Left lung (tissue), 4 donors: ENCODE measurements at regions not wholly inside any gene's neighbourhood (a gene's known extent, or its start where the extent isn't known, plus 50 kb on each side); places are given as distances from the start of the nearest gene placed in this dataset.

Experiments used
- ATAC-seq: fragments of 200-7000 bp; cut with Tn5 transposase; one replicate; pipeline ENCODE4 v1.9.1; 2020; ENCODE audit warnings: moderate library complexity
- DNase-seq, 4 donors: peaks; one replicate each; pipeline ENCODE4 v3.0.0-alpha.2; 2013 to 2020
- H3K27ac ChIP-seq, 2 donors: fragments of 200-600 bp; sonication (generic) in 1 of 2; one replicate each; pipeline versions ENCODE4 v1.5.0 to v1.8.0; 2020 to 2021
- H3K27me3 ChIP-seq, 2 donors: fragments of 200-600 bp; sonication (generic) in 1 of 2; one replicate each; pipeline versions ENCODE4 v1.5.0 to v1.8.0; 2020 to 2021
- H3K36me3 ChIP-seq, 2 donors: fragments of 200-600 bp; sonication (generic) in 1 of 2; one replicate each; pipeline versions ENCODE4 v1.5.0 to v1.8.0; 2020 to 2021
- H3K4me1 ChIP-seq, 2 donors: fragments of 200-600 bp; one replicate each; pipeline ENCODE4 v1.8.0; 2021
- H3K4me3 ChIP-seq, 2 donors: fragments of 200-600 bp; sonication (generic) in 1 of 2; one replicate each; pipeline versions ENCODE4 v1.5.0 to v1.8.0; 2020 to 2021; ENCODE audit warnings: mild to moderate bottlenecking in 1 of 2
- H3K9me3 ChIP-seq, 2 donors: fragments of 200-600 bp; sonication (generic) in 1 of 2; one replicate each; pipeline versions ENCODE4 v1.5.0 to v1.8.0; 2020 to 2021
- intact Hi-C, 2 donors: fragments of 100-400 bp; cut with DNase I; formaldehyde crosslinking; loops; one replicate each; pipeline versions ENCODE4 v1.11.2 to v1.14.2; 2022
- TF ChIP-seq, protein P1 (sequence below), 2 donors: fragments of 200-600 bp; sonication (generic) in 1 of 2; IDR thresholded peaks; one replicate each; pipeline versions ENCODE4 v1.5.0 to v1.8.0; 2021; ENCODE audit warnings: antibody characterized with exemption in 2 of 2
- donor health status: DM: no; HTN: yes; CAD: no.
- donor health status: DM: no; HTN: no; CAD: no.

DNA sequence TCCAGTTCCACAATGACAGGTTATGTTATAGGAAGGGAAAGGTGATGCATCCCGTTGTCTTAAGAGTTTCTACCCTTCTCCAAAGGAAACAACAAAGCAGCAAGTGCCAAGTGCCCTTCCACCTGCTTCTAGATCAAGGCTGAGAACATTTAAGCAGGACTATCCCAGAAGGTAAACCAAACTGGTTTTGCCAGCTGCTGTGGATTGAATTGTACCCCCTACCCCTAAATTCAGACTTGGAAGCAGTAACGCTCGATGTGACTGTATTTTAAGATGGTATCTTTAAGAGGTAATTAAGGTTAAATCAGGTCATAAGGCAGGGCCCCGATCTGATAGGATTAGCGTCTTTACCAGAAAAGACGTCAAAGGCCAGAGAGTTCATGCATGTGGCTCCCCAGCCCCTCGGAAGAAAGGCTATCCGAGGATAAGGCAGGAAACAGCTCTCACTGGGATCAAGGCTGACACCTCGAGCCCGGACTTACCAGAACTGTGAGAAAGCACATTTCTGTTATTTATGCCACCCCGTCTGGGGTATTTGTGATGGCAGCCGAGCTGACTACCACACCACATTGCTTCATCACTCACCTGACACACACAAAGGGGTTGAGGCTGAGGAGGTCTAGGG is 179.1 kb upstream of the RAI14 start:
- H3K36me3 ChIP-seq, result no peaks in the 10 kb centered on the region
- no peak overlapping the region for H3K27ac ChIP-seq
- H3K9me3 ChIP-seq, result no peaks in the 10 kb centered on the region
- peaks cover 0 to 3% of the 10 kb centered on the region in 2 donors for H3K4me1 ChIP-seq
- TF ChIP-seq, protein P1, sequence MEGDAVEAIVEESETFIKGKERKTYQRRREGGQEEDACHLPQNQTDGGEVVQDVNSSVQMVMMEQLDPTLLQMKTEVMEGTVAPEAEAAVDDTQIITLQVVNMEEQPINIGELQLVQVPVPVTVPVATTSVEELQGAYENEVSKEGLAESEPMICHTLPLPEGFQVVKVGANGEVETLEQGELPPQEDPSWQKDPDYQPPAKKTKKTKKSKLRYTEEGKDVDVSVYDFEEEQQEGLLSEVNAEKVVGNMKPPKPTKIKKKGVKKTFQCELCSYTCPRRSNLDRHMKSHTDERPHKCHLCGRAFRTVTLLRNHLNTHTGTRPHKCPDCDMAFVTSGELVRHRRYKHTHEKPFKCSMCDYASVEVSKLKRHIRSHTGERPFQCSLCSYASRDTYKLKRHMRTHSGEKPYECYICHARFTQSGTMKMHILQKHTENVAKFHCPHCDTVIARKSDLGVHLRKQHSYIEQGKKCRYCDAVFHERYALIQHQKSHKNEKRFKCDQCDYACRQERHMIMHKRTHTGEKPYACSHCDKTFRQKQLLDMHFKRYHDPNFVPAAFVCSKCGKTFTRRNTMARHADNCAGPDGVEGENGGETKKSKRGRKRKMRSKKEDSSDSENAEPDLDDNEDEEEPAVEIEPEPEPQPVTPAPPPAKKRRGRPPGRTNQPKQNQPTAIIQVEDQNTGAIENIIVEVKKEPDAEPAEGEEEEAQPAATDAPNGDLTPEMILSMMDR (IDR thresholded peaks at IDR 0.05), result no peak
- no peak for ATAC-seq
- no peak overlapping the region for H3K4me3 ChIP-seq
- intact Hi-C loops, result no loop called here
- DNase-seq, result no peak
- no peaks in the 10 kb centered on the region for H3K27me3 ChIP-seq

GRCh38 chr5:34480810-34481528 is 175.2 kb upstream of the RAI14 start:
- TF ChIP-seq, protein P1 (IDR thresholded peaks at IDR 0.05), result no peak
- no peak for ATAC-seq
- no peaks in the 10 kb centered on the region for H3K9me3 ChIP-seq
- H3K27ac ChIP-seq, result no peak overlapping the region
- DNase-seq, result no peak
- intact Hi-C loops, result loop anchor here in 1 of 2 donors (5.0 kb wide), 1 partner anchor 416 kb away; no protein-coding TSS in a partner anchor
- peaks cover 4% of the 10 kb centered on the region in 2 donors for H3K4me1 ChIP-seq
- no peaks in the 10 kb centered on the region for H3K27me3 ChIP-seq
- H3K36me3 ChIP-seq, result no peaks in the 10 kb centered on the region
- H3K4me3 ChIP-seq, result no peak overlapping the region

DNA sequence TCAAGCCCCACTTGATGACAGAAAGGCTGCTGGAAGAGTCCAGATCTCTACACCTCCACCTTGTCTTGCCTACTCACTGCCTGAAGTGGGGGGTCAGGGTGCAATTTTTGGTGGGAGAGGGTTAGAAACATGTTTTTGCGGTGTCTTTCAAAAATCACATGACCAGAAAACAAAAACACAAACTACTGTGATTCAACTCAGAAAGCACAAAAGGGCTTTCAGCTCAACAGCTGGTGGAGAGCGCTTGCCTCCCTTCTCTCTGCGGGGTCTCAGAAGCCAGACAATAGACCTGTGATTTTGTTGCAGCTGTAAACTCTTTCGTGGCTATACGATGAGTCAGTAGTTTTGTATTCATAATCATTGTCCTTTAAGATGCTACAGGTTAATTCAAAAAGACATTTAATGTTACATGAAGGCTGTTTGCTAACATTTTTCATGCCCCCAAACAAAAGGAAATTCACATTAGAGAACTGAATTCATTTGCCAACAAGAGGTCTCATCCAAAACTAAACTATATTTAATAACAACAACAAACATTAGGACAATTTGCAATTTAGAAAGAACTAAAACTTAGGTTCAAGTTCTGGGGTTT is 172.6 kb upstream of the RAI14 start:
- Histone ChIP-seq H3K9me3 (no peaks in the 10 kb centered on the region), H3K27me3 (no peaks in the 10 kb centered on the region), H3K4me3 (no peak overlapping the region), H3K4me1 (peaks cover 14 to 18% of the 10 kb centered on the region in 2 donors), H3K36me3 (no peaks in the 10 kb centered on the region), H3K27ac (no peak overlapping the region)
- intact Hi-C loops, result loop anchor here in 1 of 2 donors (5.0 kb wide), 1 partner anchor 414 kb away; no protein-coding TSS in a partner anchor
- no peak for ATAC-seq
- TF ChIP-seq, protein P1 (IDR thresholded peaks at IDR 0.05), result no peak
- DNase-seq, result no peak

GRCh38 chr5:34484216-34484920 is 171.8 kb upstream of the RAI14 start:
- intact Hi-C loops, result loop anchor here in 1 of 2 donors (5.0 kb wide), 1 partner anchor 413 kb away; no protein-coding TSS in a partner anchor
- ATAC-seq, result no peak

More at GRCh38 chr5:34484216-34484920, 171.8 kb upstream of the RAI14 start:
- H3K4me1 ChIP-seq, result peaks cover 14 to 18% of the 10 kb centered on the region in 2 donors
- no peaks in the 10 kb centered on the region for H3K36me3 ChIP-seq
- H3K27ac ChIP-seq, result no peak overlapping the region
- TF ChIP-seq, protein P1 (IDR thresholded peaks at IDR 0.05), result no peak
- no peak overlapping the region for H3K4me3 ChIP-seq
- no peaks in the 10 kb centered on the region for H3K9me3 ChIP-seq
- H3K27me3 ChIP-seq, result no peaks in the 10 kb centered on the region
- no peak for DNase-seq
